T-helper 17 cell (primary cell): ENCODE measurements at regions not wholly inside any gene's neighbourhood (a gene's known extent, or its start where the extent isn't known, plus 50 kb on each side); places are given as distances from the start of the nearest gene placed in this dataset.

ENCODE experiments used
- ATAC-seq: fragments of 150-1000 bp; cut with Tn5 transposase; 2 replicates; pipeline ENCODE4 v1.10.0; 2021; ENCODE audit warnings: mild to moderate bottlenecking, moderate library complexity
- DNase-seq, 3 donors: peaks; one replicate each; pipeline versions ENCODE4 v3.0.0 to v3.0.0-alpha.2; 2020 to 2021
- H3K9me3 ChIP-seq: one replicate; pipeline ENCODE4 v1.7.0; 2013; ENCODE audit warnings: low read length, mild to moderate bottlenecking; ENCODE audit not compliant: control insufficient read depth, poor library complexity, severe bottlenecking
- H3K27ac Mint-ChIP-seq: one replicate; pipeline ENCODE4 v1.8.0; 2022; ENCODE audit warnings: mild to moderate bottlenecking, moderate library complexity, mixed read lengths
- H3K27me3 Mint-ChIP-seq: one replicate; pipeline ENCODE4 v1.8.0; 2022; ENCODE audit warnings: mixed read lengths
- H3K36me3 Mint-ChIP-seq: one replicate; pipeline ENCODE4 v1.8.0; 2022; ENCODE audit warnings: low read depth, mixed read lengths
- H3K4me1 Mint-ChIP-seq: one replicate; pipeline ENCODE4 v1.8.0; 2022; ENCODE audit warnings: mild to moderate bottlenecking, mixed read lengths
- H3K4me3 Mint-ChIP-seq: one replicate; pipeline ENCODE4 v1.8.0; 2022; ENCODE audit warnings: mild to moderate bottlenecking, moderate library complexity, mixed read lengths

- ATAC-seq: no peak
- no peaks in the 10 kb centered on the region for H3K9me3 ChIP-seq
- Mint-ChIP-seq H3K4me1 (no peaks in the 10 kb centered on the region), H3K27ac (no peak overlapping the region), H3K4me3 (no peak overlapping the region), H3K27me3 (no peaks in the 10 kb centered on the region), H3K36me3 (no peaks in the 10 kb centered on the region)
- DNase-seq: no peak
These were observed 707.5 kb downstream of the DHX35 start for GRCh38 chr20:39669659-39670058.

- ATAC-seq (no peak), DNase-seq (no peak)
- no peaks in the 10 kb centered on the region for H3K4me1 Mint-ChIP-seq
- peaks cover under 1% of the 10 kb centered on the region for H3K27me3 Mint-ChIP-seq
- no peaks in the 10 kb centered on the region for H3K36me3 Mint-ChIP-seq
- H3K9me3 ChIP-seq: no peaks in the 10 kb centered on the region
- H3K4me3 Mint-ChIP-seq: no peak overlapping the region
- H3K27ac Mint-ChIP-seq: no peak overlapping the region
These were observed 705.9 kb downstream of the DHX35 start for GRCh38 chr20:39668038-39668437.

GRCh38 chr20:39661833-39662232 lies 699.7 kb downstream of the DHX35 start:
- Mint-ChIP-seq H3K27ac (no peak overlapping the region), H3K4me3 (no peak overlapping the region), H3K4me1 (no peaks in the 10 kb centered on the region), H3K36me3 (no peaks in the 10 kb centered on the region), H3K27me3 (peaks cover 5% of the 10 kb centered on the region)
- ATAC-seq (no peak), DNase-seq (no peak)
- no peaks in the 10 kb centered on the region for H3K9me3 ChIP-seq

- Mint-ChIP-seq H3K4me3 (no peak overlapping the region), H3K27me3 (peaks cover 5% of the 10 kb centered on the region), H3K4me1 (no peaks in the 10 kb centered on the region), H3K36me3 (no peaks in the 10 kb centered on the region), H3K27ac (no peak overlapping the region)
- no peaks in the 10 kb centered on the region for H3K9me3 ChIP-seq
- DNase-seq: no peak
- no peak for ATAC-seq
These were observed 698.8 kb downstream of the DHX35 start for GRCh38 chr20:39660965-39661364.

- Mint-ChIP-seq H3K27me3 (peaks cover 5% of the 10 kb centered on the region), H3K4me3 (no peak overlapping the region), H3K36me3 (no peaks in the 10 kb centered on the region), H3K27ac (no peak overlapping the region), H3K4me1 (no peaks in the 10 kb centered on the region)
- no peak for ATAC-seq
- H3K9me3 ChIP-seq: no peaks in the 10 kb centered on the region
- no peak for DNase-seq
These were observed 698.1 kb downstream of the DHX35 start for GRCh38 chr20:39660226-39660625.

GRCh38 chr20:39658662-39659409 lies 696.7 kb downstream of the DHX35 start:
- Mint-ChIP-seq H3K27me3 (peaks cover 5% of the 10 kb centered on the region), H3K4me1 (no peaks in the 10 kb centered on the region), H3K36me3 (no peaks in the 10 kb centered on the region), H3K4me3 (no peak overlapping the region), H3K27ac (no peak overlapping the region)
- DNase-seq (no peak), ATAC-seq (no peak)
- no peaks in the 10 kb centered on the region for H3K9me3 ChIP-seq

- H3K4me1 Mint-ChIP-seq: no peaks in the 10 kb centered on the region
- H3K36me3 Mint-ChIP-seq: no peaks in the 10 kb centered on the region
- no peak for DNase-seq
- no peak overlapping the region for H3K4me3 Mint-ChIP-seq
- ATAC-seq: no peak
- H3K27ac Mint-ChIP-seq: no peak overlapping the region
- peaks cover 6% of the 10 kb centered on the region for H3K27me3 Mint-ChIP-seq
- no peaks in the 10 kb centered on the region for H3K9me3 ChIP-seq
These were observed 692.0 kb downstream of the DHX35 start for GRCh38 chr20:39654171-39654570.

- no peaks in the 10 kb centered on the region for H3K9me3 ChIP-seq
- Mint-ChIP-seq H3K27ac (no peak overlapping the region), H3K4me1 (no peaks in the 10 kb centered on the region), H3K4me3 (no peak overlapping the region), H3K27me3 (peaks cover 6% of the 10 kb centered on the region), H3K36me3 (no peaks in the 10 kb centered on the region)
- no peak for ATAC-seq
- no peak for DNase-seq
These were observed 689.6 kb downstream of the DHX35 start for GRCh38 chr20:39651645-39652325.

- H3K4me1 Mint-ChIP-seq: no peaks in the 10 kb centered on the region
- no peak for ATAC-seq
- peaks cover 3% of the 10 kb centered on the region for H3K27me3 Mint-ChIP-seq
- DNase-seq: no peak
- no peaks in the 10 kb centered on the region for H3K9me3 ChIP-seq
- no peak overlapping the region for H3K4me3 Mint-ChIP-seq
- no peaks in the 10 kb centered on the region for H3K36me3 Mint-ChIP-seq
- H3K27ac Mint-ChIP-seq: no peak overlapping the region
These were observed 684.8 kb downstream of the DHX35 start for GRCh38 chr20:39646874-39647413.

GRCh38 chr20:39645131-39645530 lies 683.0 kb downstream of the DHX35 start:
- ATAC-seq (no peak), DNase-seq (no peak)

GRCh38 chr20:39643292-39643691 lies 681.1 kb downstream of the DHX35 start:
- no peak for DNase-seq
- no peaks in the 10 kb centered on the region for H3K4me1 Mint-ChIP-seq
- H3K27me3 Mint-ChIP-seq: no peaks in the 10 kb centered on the region
- H3K27ac Mint-ChIP-seq: no peak overlapping the region
- H3K4me3 Mint-ChIP-seq: no peak overlapping the region
- no peaks in the 10 kb centered on the region for H3K36me3 Mint-ChIP-seq
- ATAC-seq: no peak
- H3K9me3 ChIP-seq: peaks cover 4% of the 10 kb centered on the region

More at GRCh38 chr20:39645131-39645530, 683.0 kb downstream of the DHX35 start:
- Mint-ChIP-seq H3K36me3 (no peaks in the 10 kb centered on the region), H3K27me3 (no peaks in the 10 kb centered on the region), H3K4me1 (no peaks in the 10 kb centered on the region), H3K4me3 (no peak overlapping the region), H3K27ac (no peak overlapping the region)
- peaks cover 4% of the 10 kb centered on the region for H3K9me3 ChIP-seq

GRCh38 chr20:39641423-39641822 lies 679.3 kb downstream of the DHX35 start:
- Mint-ChIP-seq H3K4me1 (no peaks in the 10 kb centered on the region), H3K4me3 (no peak overlapping the region), H3K27me3 (no peaks in the 10 kb centered on the region), H3K27ac (no peak overlapping the region), H3K36me3 (no peaks in the 10 kb centered on the region)
- DNase-seq (no peak), ATAC-seq (no peak)
- H3K9me3 ChIP-seq: peaks cover 4% of the 10 kb centered on the region

GRCh38 chr20:39640147-39640546 lies 678.0 kb downstream of the DHX35 start:
- ATAC-seq: no peak
- H3K4me3 Mint-ChIP-seq: no peak overlapping the region
- H3K27ac Mint-ChIP-seq: no peak overlapping the region
- no peaks in the 10 kb centered on the region for H3K27me3 Mint-ChIP-seq
- H3K4me1 Mint-ChIP-seq: no peaks in the 10 kb centered on the region
- no peaks in the 10 kb centered on the region for H3K36me3 Mint-ChIP-seq
- peaks cover 4% of the 10 kb centered on the region for H3K9me3 ChIP-seq
- DNase-seq: no peak

- no peak for ATAC-seq
- Mint-ChIP-seq H3K4me1 (no peaks in the 10 kb centered on the region), H3K27me3 (no peaks in the 10 kb centered on the region), H3K36me3 (no peaks in the 10 kb centered on the region), H3K27ac (no peak overlapping the region), H3K4me3 (no peak overlapping the region)
- no peak for DNase-seq
- peaks cover 4% of the 10 kb centered on the region for H3K9me3 ChIP-seq
These were observed 676.6 kb downstream of the DHX35 start for GRCh38 chr20:39638731-39639130.
